ENCODE measurements at regions not wholly inside any gene's neighbourhood (a gene's known extent, or its start where the extent isn't known, plus 50 kb on each side); places are given as distances from the start of the nearest gene placed in this dataset.

GRCh38 chr14:86423214-86423613 is 893.3 kb downstream of the FLRT2 start:
- Histone ChIP-seq H3K79me2 (ENCODE audit: low read length) (no peaks in the 10 kb centered on the region), H3K27me3 (replicated peaks; ENCODE audit: insufficient read depth, low read length) (no peaks in the 10 kb centered on the region), H3K4me2 (ENCODE audit: low read depth, low read length) (no peak overlapping the region), H3K9me2 (replicated peaks; ENCODE audit: insufficient read depth, low read length) (no peaks in the 10 kb centered on the region), H3K9me3 (replicated peaks; ENCODE audit: insufficient read depth, low read length) (no peaks in the 10 kb centered on the region), H3K36me3 (replicated peaks; ENCODE audit: insufficient read depth, low read length) (no peaks in the 10 kb centered on the region), H3K4me3 (ENCODE audit: low read length) (no peak overlapping the region), H4K20me1 (ENCODE audit: insufficient read depth, low read length) (no peaks in the 10 kb centered on the region), H3F3A (ENCODE audit: insufficient read depth, low read length) (no peaks in the 10 kb centered on the region), H2AFZ (ENCODE audit: low read length) (no peak overlapping the region), H3K4me1 (ENCODE audit: low read length) (no peaks in the 10 kb centered on the region), H3K9ac (ENCODE audit: low read length) (no peak overlapping the region), H3K27ac (ENCODE audit: low read length) (no peak overlapping the region)
- no peak for DNase-seq
- TF ChIP-seq EZH2 (optimal IDR thresholded peaks at IDR 0.05; ENCODE audit: low read depth, low read length), result no peak
- TF ChIP-seq EZH2phosphoT487 (IDR thresholded peaks at IDR 0.05; ENCODE audit: low read length), result no peak
- TF ChIP-seq, protein P1, sequence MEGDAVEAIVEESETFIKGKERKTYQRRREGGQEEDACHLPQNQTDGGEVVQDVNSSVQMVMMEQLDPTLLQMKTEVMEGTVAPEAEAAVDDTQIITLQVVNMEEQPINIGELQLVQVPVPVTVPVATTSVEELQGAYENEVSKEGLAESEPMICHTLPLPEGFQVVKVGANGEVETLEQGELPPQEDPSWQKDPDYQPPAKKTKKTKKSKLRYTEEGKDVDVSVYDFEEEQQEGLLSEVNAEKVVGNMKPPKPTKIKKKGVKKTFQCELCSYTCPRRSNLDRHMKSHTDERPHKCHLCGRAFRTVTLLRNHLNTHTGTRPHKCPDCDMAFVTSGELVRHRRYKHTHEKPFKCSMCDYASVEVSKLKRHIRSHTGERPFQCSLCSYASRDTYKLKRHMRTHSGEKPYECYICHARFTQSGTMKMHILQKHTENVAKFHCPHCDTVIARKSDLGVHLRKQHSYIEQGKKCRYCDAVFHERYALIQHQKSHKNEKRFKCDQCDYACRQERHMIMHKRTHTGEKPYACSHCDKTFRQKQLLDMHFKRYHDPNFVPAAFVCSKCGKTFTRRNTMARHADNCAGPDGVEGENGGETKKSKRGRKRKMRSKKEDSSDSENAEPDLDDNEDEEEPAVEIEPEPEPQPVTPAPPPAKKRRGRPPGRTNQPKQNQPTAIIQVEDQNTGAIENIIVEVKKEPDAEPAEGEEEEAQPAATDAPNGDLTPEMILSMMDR (IDR thresholded peaks at IDR 0.05; ENCODE audit: low read length), result no peak

DNA sequence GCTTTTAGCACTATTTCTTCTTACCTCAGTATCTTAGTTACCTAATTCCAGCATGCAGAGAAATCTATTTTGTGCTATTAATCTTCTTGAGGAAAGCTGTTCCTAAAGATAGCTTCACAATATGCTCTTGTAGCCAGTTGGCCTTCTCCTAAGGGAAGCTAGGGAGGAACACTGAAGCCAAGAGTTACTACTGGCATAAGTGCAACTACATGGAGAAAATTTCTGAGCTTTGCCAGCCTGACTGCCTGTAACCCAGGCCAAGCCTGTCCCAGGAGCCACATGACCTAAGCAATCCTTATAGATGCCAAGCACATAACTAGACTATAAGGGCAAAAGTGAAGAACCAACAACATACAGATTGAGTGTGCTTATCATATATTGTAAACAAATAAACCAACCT is 890.2 kb downstream of the FLRT2 start:
- no peaks in the 10 kb centered on the region for H3F3A ChIP-seq (ENCODE audit: insufficient read depth, low read length)
- no peak overlapping the region for H3K4me2 ChIP-seq (ENCODE audit: low read depth, low read length)
- TF ChIP-seq, protein P1 (IDR thresholded peaks at IDR 0.05; ENCODE audit: low read length), result no peak
- TF ChIP-seq EZH2 (optimal IDR thresholded peaks at IDR 0.05; ENCODE audit: low read depth, low read length) (no peak), EZH2phosphoT487 (IDR thresholded peaks at IDR 0.05; ENCODE audit: low read length) (no peak)
- H3K9me2 ChIP-seq (replicated peaks; ENCODE audit: insufficient read depth, low read length), result no peaks in the 10 kb centered on the region
- no peak overlapping the region for H2AFZ ChIP-seq (ENCODE audit: low read length)
- H3K9me3 ChIP-seq (replicated peaks; ENCODE audit: insufficient read depth, low read length), result no peaks in the 10 kb centered on the region
- no peaks in the 10 kb centered on the region for H4K20me1 ChIP-seq (ENCODE audit: insufficient read depth, low read length)
- no peak overlapping the region for H3K9ac ChIP-seq (ENCODE audit: low read length)
- DNase-seq, result no peak
- no peaks in the 10 kb centered on the region for H3K27me3 ChIP-seq (replicated peaks; ENCODE audit: insufficient read depth, low read length)
- H3K36me3 ChIP-seq (replicated peaks; ENCODE audit: insufficient read depth, low read length), result no peaks in the 10 kb centered on the region
- H3K4me1 ChIP-seq (ENCODE audit: low read length), result no peaks in the 10 kb centered on the region
- H3K79me2 ChIP-seq (ENCODE audit: low read length), result no peaks in the 10 kb centered on the region
- H3K27ac ChIP-seq (ENCODE audit: low read length), result no peak overlapping the region
- no peak overlapping the region for H3K4me3 ChIP-seq (ENCODE audit: low read length)

DNA sequence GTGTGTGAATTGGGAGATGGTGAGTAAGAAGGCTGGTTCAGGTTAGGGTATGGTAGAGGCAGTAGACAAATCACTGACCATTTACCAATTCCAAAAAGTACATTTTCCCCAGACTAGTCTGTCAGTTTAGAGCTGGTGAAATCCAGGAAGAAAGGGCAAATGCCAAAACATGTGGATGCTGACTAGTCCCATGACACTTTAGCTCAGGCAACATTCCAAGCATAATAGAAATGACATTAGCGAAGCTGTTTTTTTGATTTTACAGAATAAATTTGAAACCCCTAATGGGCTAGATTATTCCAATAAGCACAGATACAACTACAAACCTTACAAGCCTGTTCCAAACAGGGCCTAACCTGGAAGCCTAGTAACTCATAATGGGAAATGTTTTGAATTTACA is 884.2 kb downstream of the FLRT2 start:
- Histone ChIP-seq H4K20me1 (ENCODE audit: insufficient read depth, low read length) (no peaks in the 10 kb centered on the region), H3K36me3 (replicated peaks; ENCODE audit: insufficient read depth, low read length) (no peaks in the 10 kb centered on the region), H2AFZ (ENCODE audit: low read length) (no peak overlapping the region), H3K9me3 (replicated peaks; ENCODE audit: insufficient read depth, low read length) (no peaks in the 10 kb centered on the region), H3K9ac (ENCODE audit: low read length) (no peak overlapping the region), H3K79me2 (ENCODE audit: low read length) (no peaks in the 10 kb centered on the region), H3F3A (ENCODE audit: insufficient read depth, low read length) (no peaks in the 10 kb centered on the region), H3K9me2 (replicated peaks; ENCODE audit: insufficient read depth, low read length) (no peaks in the 10 kb centered on the region), H3K27ac (ENCODE audit: low read length) (no peak overlapping the region), H3K4me3 (ENCODE audit: low read length) (no peak overlapping the region), H3K4me2 (ENCODE audit: low read depth, low read length) (no peak overlapping the region), H3K27me3 (replicated peaks; ENCODE audit: insufficient read depth, low read length) (no peaks in the 10 kb centered on the region), H3K4me1 (ENCODE audit: low read length) (no peaks in the 10 kb centered on the region)
- TF ChIP-seq EZH2 (optimal IDR thresholded peaks at IDR 0.05; ENCODE audit: low read depth, low read length) (no peak), EZH2phosphoT487 (IDR thresholded peaks at IDR 0.05; ENCODE audit: low read length) (no peak)
- TF ChIP-seq, protein P1 (IDR thresholded peaks at IDR 0.05; ENCODE audit: low read length), result no peak
- DNase-seq, result no peak
